Uterus (tissue), 3 donors: ENCODE measurements at regions not wholly inside any gene's neighbourhood (a gene's known extent, or its start where the extent isn't known, plus 50 kb on each side); places are given as distances from the start of the nearest gene placed in this dataset.

Experiments used
- DNase-seq, 2 donors: peaks; one replicate each; pipeline ENCODE4 v3.0.0-alpha.2; 2019 to 2020
- H3K27ac ChIP-seq, 2 donors: fragments of 200-600 bp; sonication (generic); 1 replicate in 1 of 2; 2 replicates in 1 of 2; pipeline ENCODE4 v1.5.1; 2016 to 2018
- H3K27me3 ChIP-seq, 2 donors: fragments of 200-600 bp; sonication (generic); one replicate each; pipeline ENCODE4 v1.5.1; 2018 to 2019; ENCODE audit warnings: control low read depth in 1 of 2
- H3K36me3 ChIP-seq, 2 donors: fragments of 200-600 bp; sonication (generic); one replicate each; pipeline ENCODE4 v1.5.1; 2019; ENCODE audit warnings: control low read depth in 1 of 2
- H3K4me1 ChIP-seq, 2 donors: fragments of 200-600 bp; sonication (generic); one replicate each; pipeline ENCODE4 v1.5.1; 2018 to 2019; ENCODE audit warnings: control low read depth in 1 of 2
- H3K4me3 ChIP-seq, 2 donors: fragments of 200-600 bp; sonication (generic); 1 replicate in 1 of 2; 2 replicates in 1 of 2; pipeline ENCODE4 v1.5.1; 2018 to 2019; ENCODE audit warnings: mild to moderate bottlenecking in 1 of 2
- H3K9me3 ChIP-seq, 2 donors: fragments of 200-600 bp; sonication (generic); one replicate each; pipeline ENCODE4 v1.5.1; 2019; ENCODE audit warnings: control low read depth in 1 of 2
- POLR2A ChIP-seq, 2 donors: fragments of 450-650 bp; IDR thresholded peaks; one replicate each; pipeline ENCODE4 v1.6.1; 2016; ENCODE audit warnings: antibody characterized with exemption in 2 of 2, mild to moderate bottlenecking in 1 of 2, moderate library complexity in 1 of 2
- intact Hi-C: fragments of 100-400 bp; cut with DNase I; formaldehyde crosslinking; loops from one replicate; pipeline ENCODE4 v1.15.1; 2023; ENCODE audit warnings: low total_unique reads
- TF ChIP-seq, protein P1 (sequence below), 4 experiments: fragments of 200-600 bp in 2 of 4; fragments of 450-650 bp in 2 of 4; sonication (generic) in 2 of 4; IDR thresholded peaks; one replicate each; pipeline ENCODE4 v1.5.1; 2016 to 2019; ENCODE audit warnings: antibody characterized with exemption in 4 of 4, mild to moderate bottlenecking in 2 of 4, moderate library complexity in 1 of 4
- donor health status: DM: yes; HTN: yes; CAD: no.

DNA sequence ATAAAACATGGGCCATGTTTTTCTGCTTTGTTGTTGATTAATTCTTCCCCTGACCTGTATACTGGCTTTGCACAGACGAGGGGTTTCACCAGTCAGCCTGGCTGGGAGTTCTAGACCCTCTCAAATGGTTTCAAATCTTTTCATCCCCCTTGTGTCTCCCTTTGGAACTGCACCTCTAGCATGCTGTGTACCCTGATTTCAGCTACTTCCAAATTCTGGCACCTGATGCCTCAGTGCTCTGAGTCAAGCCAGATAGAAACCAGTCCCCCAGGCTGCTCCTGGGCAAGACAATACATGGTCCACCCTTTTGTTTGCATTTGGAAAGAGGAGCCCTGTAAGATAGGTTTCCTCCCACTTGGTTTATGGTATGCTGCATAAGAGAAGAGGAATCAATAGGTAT, 290.2 kb downstream of the BTBD3 start:
- intact Hi-C loops: no loop called here
- H3K9me3 ChIP-seq: no peaks in the 10 kb centered on the region
- H3K4me1 ChIP-seq: no peaks in the 10 kb centered on the region
- no peak overlapping the region for H3K4me3 ChIP-seq
- no peak for DNase-seq
- TF ChIP-seq, protein P1, sequence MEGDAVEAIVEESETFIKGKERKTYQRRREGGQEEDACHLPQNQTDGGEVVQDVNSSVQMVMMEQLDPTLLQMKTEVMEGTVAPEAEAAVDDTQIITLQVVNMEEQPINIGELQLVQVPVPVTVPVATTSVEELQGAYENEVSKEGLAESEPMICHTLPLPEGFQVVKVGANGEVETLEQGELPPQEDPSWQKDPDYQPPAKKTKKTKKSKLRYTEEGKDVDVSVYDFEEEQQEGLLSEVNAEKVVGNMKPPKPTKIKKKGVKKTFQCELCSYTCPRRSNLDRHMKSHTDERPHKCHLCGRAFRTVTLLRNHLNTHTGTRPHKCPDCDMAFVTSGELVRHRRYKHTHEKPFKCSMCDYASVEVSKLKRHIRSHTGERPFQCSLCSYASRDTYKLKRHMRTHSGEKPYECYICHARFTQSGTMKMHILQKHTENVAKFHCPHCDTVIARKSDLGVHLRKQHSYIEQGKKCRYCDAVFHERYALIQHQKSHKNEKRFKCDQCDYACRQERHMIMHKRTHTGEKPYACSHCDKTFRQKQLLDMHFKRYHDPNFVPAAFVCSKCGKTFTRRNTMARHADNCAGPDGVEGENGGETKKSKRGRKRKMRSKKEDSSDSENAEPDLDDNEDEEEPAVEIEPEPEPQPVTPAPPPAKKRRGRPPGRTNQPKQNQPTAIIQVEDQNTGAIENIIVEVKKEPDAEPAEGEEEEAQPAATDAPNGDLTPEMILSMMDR (IDR thresholded peaks at IDR 0.05): no peak
- no peak for TF ChIP-seq POLR2A (IDR thresholded peaks at IDR 0.05)
- H3K27ac ChIP-seq: no peak overlapping the region
- H3K36me3 ChIP-seq: no peaks in the 10 kb centered on the region
- H3K27me3 ChIP-seq: no peaks in the 10 kb centered on the region

DNA sequence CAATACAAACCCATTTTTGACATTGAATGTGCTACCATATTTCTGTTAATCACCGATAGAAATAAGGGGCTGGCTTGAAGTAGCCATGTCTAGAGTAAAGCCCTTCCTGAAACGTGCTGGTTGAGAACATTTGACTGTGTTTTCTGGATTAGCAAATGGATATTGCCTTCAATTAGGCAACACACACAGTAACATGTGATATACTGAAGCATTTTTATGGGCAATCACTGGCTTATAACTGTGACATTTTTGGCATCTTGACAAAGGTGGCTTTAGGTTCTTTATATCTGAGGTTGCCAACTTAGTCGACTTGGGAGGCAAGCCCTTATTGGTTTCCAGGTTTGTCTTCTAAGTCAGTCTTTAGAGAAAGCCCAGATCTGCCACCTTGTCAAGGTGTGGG, 292.9 kb downstream of the BTBD3 start:
- Histone ChIP-seq H3K9me3 (no peaks in the 10 kb centered on the region), H3K27ac (no peak overlapping the region), H3K4me1 (no peaks in the 10 kb centered on the region), H3K36me3 (no peaks in the 10 kb centered on the region), H3K27me3 (no peaks in the 10 kb centered on the region), H3K4me3 (no peak overlapping the region)
- no peak for DNase-seq
- intact Hi-C loops: no loop called here
- TF ChIP-seq POLR2A (IDR thresholded peaks at IDR 0.05): no peak
- TF ChIP-seq, protein P1 (IDR thresholded peaks at IDR 0.05): no peak

DNA sequence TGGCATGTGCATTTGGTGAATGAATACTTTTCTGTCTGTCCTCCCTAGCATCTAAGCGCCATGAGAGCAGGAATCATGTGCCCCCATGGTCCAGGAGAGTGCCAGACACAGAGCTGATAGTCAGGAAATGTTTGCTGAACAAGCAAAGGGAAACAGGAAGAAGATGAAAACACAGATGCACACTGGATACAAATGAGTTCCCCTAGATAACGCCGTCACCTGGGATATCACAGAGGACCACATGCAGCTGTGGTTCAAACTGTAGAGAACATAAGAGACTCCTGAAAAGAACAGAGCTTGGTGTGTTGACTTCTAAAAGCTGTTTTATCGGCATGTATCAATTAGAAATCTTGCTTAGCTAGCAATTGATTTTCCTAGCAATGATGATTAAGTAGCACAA, 293.7 kb downstream of the BTBD3 start:
- no peak overlapping the region for H3K27ac ChIP-seq
- no peak for DNase-seq
- intact Hi-C loops: no loop called here
- no peaks in the 10 kb centered on the region for H3K27me3 ChIP-seq
- TF ChIP-seq, protein P1 (IDR thresholded peaks at IDR 0.05): no peak
- TF ChIP-seq POLR2A (IDR thresholded peaks at IDR 0.05): no peak
- no peaks in the 10 kb centered on the region for H3K9me3 ChIP-seq
- no peaks in the 10 kb centered on the region for H3K4me1 ChIP-seq
- no peaks in the 10 kb centered on the region for H3K36me3 ChIP-seq
- H3K4me3 ChIP-seq: no peak overlapping the region

DNA sequence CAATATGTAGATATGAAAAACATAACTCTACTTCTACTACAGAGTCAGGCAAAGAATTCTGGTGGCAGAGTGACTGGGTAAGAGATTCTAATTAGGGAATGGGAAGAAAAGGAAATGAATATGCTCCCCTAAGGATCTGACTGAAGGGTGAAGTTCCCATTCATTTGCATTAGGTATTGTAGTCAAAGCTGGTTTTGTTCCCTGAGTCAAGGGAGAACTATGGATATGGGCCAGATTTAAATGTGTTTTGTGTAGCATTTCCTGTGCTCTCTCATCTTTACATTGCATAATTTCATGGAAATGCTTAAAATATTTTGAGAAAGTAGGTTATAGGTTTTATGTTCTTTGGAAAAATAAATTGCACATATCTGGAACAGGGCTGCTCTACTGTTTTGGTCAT, 299.7 kb downstream of the BTBD3 start:
- no peak overlapping the region for H3K27ac ChIP-seq
- TF ChIP-seq, protein P1 (IDR thresholded peaks at IDR 0.05): no peak
- TF ChIP-seq POLR2A (IDR thresholded peaks at IDR 0.05): no peak

DNA sequence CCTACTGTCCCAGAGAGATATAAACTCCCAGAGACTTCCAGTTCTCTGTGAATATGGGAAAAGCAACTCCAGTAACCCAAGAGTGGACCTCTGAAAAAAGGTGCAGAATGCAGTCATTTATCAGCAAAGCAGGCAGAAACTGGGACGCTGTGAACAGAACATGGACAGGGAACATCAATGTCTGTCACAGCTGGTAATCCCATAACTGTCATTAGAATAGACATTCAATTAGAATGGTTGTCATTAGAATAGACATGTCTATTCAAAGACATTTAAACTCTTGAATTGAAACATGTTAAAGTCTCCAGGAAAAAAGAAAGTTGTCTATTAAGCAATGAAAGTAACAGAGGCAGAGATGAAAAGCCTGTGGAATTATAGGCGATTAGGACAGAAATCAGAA, 302.1 kb downstream of the BTBD3 start:
- H3K36me3 ChIP-seq: no peaks in the 10 kb centered on the region
- H3K9me3 ChIP-seq: no peaks in the 10 kb centered on the region
- intact Hi-C loops: no loop called here
- no peak for DNase-seq
- TF ChIP-seq, protein P1 (IDR thresholded peaks at IDR 0.05): no peak
- TF ChIP-seq POLR2A (IDR thresholded peaks at IDR 0.05): no peak
- H3K27ac ChIP-seq: no peak overlapping the region
- no peaks in the 10 kb centered on the region for H3K27me3 ChIP-seq
- no peak overlapping the region for H3K4me3 ChIP-seq
- H3K4me1 ChIP-seq: no peaks in the 10 kb centered on the region

More for the DNA sequence above, 299.7 kb downstream of the BTBD3 start:
- Histone ChIP-seq H3K36me3 (no peaks in the 10 kb centered on the region), H3K4me1 (no peaks in the 10 kb centered on the region), H3K4me3 (no peak overlapping the region), H3K9me3 (no peaks in the 10 kb centered on the region), H3K27me3 (no peaks in the 10 kb centered on the region)
- DNase-seq: no peak
- intact Hi-C loops: no loop called here
